Dedifferentiated amniotic fluid mesenchymal stem cell (primary cell): ENCODE measurements at regions not wholly inside any gene's neighbourhood (a gene's known extent, or its start where the extent isn't known, plus 50 kb on each side); places are given as distances from the start of the nearest gene placed in this dataset.

ENCODE experiments used
- DNase-seq: peaks from one replicate; pipeline ENCODE4 v3.0.0-alpha.2; 2016; ENCODE audit errors: extremely low spot score

GRCh38 chr4:182137343-182137742 is 105.9 kb upstream of the TENM3 start:
- DNase-seq, result no peak

- DNase-seq, result no peak
These were observed 103.7 kb upstream of the TENM3 start for GRCh38 chr4:182139491-182139890.

DNA sequence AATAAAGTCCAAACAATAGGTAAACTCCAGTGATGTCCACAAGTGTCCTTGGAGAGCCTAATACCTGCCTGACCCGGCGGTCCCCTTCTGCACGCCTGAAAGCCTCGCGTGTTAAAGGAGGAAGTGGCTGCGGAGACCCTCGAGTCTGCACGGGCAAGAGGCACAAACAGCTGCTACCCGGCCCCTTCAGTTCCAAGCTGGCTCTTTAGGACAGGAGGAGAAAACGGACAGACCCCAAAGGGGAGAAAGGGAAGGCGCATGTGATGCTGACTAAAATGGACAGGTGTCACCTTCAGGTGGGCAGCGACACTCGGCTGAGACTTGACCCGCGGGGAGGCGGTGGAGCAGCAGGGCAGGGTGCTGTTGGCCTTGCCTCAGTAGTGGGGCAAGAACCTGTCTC is 102.7 kb upstream of the TENM3 start:
- no peak for DNase-seq

DNA sequence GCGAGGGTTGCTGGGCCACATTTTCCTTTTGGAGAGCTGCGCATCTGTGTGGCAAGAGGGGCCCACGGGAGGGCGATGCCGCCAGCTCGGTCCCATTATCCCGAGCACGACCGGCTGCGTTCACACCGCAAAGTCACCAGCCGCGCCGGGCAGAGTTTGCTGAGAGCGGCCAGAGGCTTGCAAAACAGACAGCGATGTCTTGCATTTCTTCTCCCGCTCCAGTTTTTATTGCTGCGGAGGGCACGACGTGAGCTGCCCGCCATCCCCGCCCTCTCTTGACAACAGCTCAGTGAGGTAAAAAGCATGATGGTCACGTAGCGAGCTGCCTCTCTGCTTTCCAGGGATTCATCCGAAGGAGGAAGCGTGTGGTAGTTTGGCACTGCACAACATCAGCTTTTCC is 102.1 kb upstream of the TENM3 start:
- no peak for DNase-seq

DNA sequence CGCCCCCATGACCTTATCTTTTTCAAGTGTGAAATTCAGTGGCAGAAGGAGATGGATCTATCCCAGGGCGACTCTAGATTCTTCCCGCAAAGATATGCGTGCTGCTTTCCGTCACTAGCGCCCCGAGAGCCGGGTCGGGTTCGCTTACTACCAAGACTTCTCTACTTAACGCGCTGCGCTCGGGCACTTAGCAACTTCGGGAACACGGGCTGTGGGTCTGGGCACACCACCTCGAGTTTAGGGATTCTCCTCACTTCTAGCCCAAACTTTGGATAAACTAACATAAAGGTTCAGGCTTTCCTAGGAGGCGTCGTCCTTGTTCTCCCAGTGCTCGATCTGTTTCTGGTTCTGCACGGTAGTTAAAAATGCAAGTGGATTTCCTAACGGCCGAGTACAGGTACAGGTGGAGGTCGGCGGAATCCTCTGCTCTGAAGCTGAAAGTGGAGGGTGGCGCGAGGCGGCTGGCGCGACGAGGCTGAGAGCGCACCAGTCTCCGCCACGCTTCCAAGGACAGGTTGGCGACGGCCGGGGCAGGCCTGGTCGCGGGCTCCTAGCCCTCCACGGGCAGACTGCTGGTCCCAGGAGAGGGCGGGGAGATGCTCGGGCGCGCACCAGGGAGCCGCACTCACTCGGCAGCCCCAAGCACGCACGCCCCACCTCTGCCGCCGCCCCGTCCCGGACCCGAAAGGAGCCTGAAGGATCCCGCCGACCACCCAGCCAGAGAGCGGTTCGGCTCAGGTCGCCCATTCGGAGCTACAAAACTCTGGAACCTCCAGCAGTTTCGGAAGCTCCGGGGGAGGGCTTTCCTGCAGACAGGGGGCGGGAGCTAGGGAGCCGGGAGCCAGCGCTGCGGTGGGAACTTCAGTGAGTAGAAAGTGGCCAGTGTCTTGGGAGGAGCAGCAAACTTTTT is 100.8 kb upstream of the TENM3 start:
- DNase-seq, result no peak

DNA sequence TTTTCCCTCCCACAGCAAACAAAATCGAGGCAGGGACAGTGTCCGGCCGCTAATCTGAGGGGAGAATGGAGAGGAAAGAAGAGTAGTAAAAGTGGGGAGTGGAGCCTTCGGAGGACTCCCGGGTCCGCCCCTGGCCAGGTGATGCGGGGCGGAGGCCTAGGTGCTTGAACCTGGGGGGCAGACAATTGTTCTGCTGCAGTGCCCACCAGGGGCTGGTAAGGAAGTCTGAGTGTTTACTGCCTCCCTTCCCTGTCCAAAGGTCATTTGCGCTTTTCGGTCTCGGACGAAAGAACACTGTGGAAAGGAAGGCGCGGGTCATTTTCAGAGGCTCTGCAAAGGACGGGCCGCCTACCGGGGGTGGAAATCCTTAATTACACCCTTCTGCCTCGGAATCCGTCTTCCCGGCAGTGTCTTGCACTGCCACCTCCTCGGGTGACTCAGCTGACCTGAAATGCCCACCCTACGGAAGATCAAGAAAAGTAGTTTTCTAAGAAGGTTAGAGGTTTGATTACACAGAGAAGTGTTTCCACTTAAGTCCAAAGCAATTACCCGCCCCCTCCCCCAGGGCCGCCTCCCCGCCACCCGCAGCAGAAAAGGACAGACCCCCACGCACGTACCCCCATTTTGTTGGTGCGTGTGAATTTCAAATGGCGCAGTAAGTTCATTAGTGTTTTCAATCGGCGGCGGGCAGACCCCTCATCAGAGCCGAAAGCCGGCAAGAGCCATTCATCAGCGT is 99.9 kb upstream of the TENM3 start:
- no peak for DNase-seq

DNA sequence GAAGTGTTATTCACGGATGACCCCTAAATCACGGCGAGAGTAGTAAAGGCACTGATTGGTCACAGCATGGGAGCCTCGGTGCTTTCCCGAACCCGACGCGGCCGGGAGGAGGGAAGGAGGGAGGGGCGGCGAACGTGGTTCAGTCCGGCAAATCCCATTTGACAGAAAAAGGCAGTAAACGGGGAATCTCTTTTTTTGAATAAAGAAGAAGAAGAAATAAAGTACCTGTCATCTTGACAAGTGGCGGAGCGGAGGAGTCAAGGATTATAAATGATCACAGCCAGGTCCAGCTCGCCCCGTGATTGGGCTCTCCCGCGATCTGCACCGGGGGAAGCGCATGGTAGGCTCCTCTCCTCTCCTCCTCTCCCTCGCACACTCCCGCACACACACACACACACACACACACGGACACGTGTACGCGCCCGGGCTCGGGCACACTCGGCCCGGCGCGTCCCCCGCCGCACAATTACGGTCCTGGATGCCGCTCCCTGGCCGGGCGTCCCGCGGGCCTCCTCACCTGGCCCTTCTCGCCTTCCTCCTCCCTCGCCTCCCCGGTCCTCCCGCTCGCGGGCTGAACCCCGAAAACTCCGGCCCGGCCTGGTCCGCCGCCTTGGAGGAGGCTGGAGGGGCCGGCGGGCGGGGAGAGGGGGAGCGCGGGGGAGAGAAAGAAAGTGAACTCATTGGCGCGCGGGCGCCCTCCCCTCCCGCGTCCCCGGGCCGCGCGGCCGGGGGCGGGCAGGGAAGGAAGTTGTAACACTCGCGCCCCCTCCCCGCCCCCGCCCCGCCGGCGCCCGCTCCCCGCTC is 99.2 kb upstream of the TENM3 start:
- DNase-seq, result peak; percentile 39

DNA sequence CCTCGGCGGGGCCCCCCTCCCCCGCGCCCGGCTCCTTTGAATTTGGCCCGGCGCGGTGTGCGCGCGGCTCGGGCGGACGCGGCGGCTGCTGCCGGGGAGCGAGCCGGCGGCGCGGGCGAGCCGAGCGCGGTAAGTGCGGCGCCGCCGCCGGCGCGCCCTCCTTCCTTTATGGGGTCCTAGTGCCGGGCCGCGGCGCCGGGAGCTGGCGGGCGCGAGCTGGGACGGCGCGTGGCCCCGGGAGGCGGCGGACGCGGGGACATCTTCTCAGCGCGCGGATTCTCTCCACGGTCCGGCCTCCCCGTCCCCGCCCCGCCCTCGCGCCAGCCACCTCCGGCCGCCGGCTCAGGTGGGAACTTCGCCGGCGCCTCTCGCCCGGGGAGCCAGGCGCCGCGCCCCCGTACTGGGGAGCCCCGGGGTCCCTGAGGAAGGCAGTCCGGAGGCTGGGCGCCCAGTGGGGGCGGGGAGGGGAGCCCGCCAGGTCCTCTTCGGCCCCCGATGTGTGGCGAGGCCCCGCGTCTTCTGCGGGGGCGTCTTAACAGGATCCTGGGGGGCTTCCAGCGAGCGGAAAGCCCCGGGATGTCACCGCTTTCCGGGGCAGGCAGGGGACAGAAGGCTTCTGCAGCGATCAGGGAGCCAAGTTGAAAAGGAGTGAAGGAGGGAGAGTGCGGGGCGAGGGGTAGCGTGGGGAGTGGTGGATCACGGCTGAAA is 98.4 kb upstream of the TENM3 start:
- DNase-seq, result no peak

- peak; percentile 20 for DNase-seq
These were observed 97.8 kb upstream of the TENM3 start for GRCh38 chr4:182145334-182145905.

DNA sequence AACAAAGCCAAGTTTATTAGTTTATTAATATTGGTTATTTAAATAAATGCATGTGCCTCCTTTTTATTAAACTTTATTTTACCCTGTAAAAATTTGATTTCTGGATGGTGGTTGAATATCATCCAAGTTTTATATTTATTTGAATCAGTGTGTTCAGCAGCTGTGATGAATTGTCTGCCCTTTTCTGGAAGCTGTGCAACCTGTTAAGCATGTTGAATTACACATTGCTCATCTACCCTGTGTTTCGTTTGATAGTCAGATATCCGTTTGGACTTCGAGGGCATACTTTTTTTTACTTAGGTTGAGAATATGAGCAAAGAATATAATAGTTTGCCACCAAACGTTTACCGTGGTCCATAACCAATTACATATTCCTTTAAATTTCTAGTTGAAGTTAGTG is 95.8 kb upstream of the TENM3 start:
- DNase-seq, result no peak

DNA sequence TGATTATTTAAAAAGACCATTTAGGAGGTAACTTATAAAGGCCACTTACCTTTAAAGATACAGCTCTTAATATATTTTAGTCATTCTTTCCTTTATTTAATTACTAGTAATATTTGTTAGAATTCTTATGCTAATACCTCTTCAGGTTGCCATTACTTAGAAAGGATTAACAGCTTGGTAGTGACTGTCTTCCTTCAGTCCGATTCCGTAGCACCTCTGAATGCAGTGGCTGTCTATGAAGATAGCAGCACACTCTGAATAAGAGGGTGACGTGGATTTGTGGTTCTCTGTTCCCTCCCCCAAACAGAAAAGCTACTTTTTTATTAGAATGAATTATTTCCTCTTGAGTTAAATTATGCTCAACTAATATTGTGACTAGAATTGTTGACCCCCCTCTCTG is 92.6 kb upstream of the TENM3 start:
- DNase-seq, result no peak

GRCh38 chr4:182155806-182156205 is 87.4 kb upstream of the TENM3 start:
- DNase-seq, result no peak

DNA sequence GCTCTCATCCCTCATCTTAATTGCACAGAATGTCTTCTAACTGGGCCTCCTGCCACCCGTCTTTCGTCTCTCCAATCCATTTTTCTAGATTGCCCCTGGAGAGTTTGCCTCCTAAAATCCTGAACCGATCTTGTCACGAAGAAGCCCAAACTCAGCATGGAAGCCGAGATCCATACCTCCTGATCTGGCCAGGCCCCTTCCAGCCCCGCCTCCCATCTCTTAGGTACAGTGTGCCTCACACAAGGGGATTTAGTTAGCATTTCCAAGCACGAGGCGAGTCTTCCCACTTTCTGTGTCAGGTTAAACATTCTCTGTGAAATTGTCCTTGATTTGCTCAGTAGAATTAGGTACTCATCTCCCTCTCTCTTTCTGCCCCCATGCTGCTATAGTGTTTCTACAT is 80.0 kb upstream of the TENM3 start:
- DNase-seq, result no peak

DNA sequence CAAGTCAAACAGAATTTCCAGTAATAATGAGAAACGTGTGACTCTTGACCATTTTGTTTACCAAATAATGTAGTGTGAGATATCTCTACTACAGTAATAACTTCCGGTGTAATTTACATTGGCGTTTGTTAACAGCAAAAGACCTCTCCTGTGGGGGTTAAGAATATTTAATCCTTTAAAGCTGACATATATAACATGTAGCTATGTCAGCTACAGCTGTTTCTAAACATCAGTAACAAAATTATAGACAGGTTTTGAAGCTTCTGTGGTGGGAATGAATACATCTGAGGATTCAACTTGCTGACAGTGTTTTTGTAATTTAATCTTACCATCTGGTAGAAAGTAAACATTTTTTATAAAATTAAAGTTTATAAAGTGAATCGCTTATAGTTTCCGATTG is 73.6 kb upstream of the TENM3 start:
- no peak for DNase-seq

- DNase-seq, result no peak
These were observed 73.2 kb upstream of the TENM3 start for GRCh38 chr4:182169987-182170386.

- no peak for DNase-seq
These were observed 72.7 kb upstream of the TENM3 start for GRCh38 chr4:182170417-182170935.

DNA sequence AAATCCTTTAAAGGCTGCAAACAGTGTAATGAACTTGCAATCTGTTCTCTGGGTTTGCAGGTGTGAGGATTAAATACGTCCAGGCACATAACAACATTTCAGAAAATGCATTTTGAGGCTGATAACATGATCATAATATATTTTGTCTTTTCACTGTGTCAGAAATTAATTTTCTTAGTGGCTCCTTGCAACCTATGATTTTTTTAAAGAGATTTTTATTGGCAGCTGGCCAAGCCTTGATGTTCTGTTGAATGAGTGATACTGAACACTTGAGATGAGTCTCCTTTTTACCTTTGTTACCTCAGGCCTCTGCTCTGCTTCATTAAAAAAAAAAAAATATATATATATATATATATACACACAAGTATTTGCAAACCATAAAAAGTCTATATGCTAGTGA is 68.2 kb upstream of the TENM3 start:
- DNase-seq, result no peak

DNA sequence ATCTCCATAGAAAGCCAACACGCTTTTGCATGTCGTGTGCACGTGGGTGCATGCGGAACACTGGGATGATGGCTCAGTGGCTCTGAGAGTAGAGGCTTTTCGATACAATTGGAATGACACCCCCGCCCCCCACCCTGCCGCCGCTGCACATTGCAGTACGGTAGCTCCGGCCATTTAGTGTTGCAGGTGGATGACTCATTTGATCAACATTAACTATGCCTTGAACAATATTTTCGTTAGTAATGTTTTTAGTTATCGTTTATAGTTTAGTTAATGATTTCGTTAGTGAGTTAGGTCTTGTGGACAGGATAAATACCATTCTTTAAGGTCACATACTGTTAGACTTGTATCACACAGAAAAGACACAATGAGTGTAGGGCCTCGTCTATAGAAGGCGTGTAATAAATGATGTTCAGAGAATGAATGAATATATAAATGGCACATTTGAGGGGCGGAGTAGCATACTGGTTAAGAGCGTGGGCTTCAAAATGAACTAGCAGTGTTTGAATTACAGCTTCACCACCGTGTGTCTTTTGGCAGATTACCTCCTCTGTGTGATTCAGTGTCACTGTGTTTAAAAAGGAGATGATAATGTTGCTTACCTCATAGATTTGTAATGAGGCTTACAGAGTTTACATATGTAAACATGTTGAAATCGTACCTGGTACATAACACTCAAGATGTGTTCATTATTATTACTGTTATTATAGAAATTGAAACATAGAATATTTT is 67.2 kb upstream of the TENM3 start:
- no peak for DNase-seq

- DNase-seq, result no peak
These were observed 66.0 kb upstream of the TENM3 start for GRCh38 chr4:182177166-182177565.

DNA sequence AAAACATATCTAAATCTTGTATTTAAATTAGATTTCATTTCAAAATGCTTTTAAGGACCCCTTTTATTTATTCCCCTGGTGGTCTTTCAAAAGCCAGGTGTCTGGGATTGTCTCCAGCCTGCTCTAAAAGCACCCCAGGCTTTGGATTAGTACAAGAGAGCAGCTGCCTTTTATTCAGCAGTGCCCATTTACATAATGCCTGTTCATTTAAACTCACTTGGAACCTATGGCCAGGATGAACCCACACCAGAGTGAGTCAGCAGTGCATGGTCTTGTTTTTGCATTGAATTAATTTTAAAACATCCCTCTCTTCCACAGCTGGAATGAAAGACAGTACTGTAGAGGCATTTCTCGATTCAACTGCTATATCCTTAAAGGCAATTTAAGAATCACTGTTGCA is 64.1 kb upstream of the TENM3 start:
- peak; percentile 53 for DNase-seq
